ENCODE measurements at regions not wholly inside any gene's neighbourhood (a gene's known extent, or its start where the extent isn't known, plus 50 kb on each side); places are given as distances from the start of the nearest gene placed in this dataset.

DNA sequence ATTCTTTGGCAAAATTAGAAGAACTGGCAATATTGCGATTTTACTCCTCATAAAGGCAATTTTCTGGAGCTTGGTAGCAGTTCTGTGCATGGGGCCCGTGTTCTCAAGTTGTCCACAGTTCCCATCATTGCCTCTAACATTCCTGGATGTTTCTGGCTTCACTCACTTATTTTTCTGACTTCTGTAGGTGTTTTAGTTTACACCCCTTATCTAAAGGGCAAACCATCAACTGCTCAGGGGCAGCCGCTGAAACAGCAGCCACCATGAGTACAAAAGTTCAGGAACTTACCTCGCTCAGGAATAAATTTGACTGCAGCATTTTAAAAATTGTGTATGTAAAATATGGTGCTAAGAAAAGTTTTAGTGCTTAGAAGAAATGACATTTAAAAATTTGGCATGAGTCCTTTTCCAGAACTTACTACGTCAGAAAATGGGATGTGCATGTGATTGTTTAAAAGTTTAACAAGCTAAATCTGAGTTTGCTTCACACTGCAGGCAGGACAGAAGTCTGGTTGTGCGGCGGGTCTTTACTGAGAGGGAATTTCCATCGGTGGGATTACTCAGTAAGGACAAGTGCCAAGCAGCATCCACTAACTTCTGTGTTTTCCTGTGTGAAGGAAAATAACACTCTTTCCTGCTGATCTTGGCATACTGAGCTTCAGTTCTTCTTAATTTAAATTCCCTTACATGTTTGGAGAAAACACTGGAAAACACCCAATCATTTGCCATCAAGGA is 261.7 kb downstream of the MAT2B start:
- H3K4me1 ChIP-seq (ENCODE audit: insufficient read depth, low read length, poor library complexity, severe bottlenecking), result no peaks in the 10 kb centered on the region
- intact Hi-C loops (cut with micrococcal nuclease; ENCODE audit: unreplicated experiment), result no loop called here
- no peak overlapping the region for H3K4me3 ChIP-seq (ENCODE audit: low read depth, low read length, poor library complexity, severe bottlenecking)
- BruUV-seq (replicated peaks), result no TSS peak
- no peak for DNase-seq (ENCODE audit: low spot score)
- no peak overlapping the region for H3K4me2 ChIP-seq (ENCODE audit: low read length)
- no peaks in the 10 kb centered on the region for H4K20me1 ChIP-seq (ENCODE audit: insufficient read depth, low read length)
- H3K9me2 ChIP-seq (ENCODE audit: insufficient read depth, low read length), result no peaks in the 10 kb centered on the region; the same call in 1 of the 2 replicates
- H3K9me3 ChIP-seq (ENCODE audit: low read length), result no peaks in the 10 kb centered on the region
- no peak overlapping the region for H3K27ac ChIP-seq (ENCODE audit: low read depth, low read length, poor library complexity, severe bottlenecking)
- ChIA-PET CTCF (ENCODE audit: unreplicated experiment) (no interaction called here), POLR2A (no interaction called here)
- no peaks in the 10 kb centered on the region for H3K36me3 ChIP-seq (ENCODE audit: insufficient read depth, low read length)
- H3K79me2 ChIP-seq (ENCODE audit: insufficient read depth, low read depth, low read length), result no peaks in the 10 kb centered on the region
- H2AFZ ChIP-seq (ENCODE audit: low read length), result no peak overlapping the region
- TF ChIP-seq EZH2phosphoT487 (IDR thresholded peaks at IDR 0.05; ENCODE audit: borderline replicate concordance, low read depth, low read length), result no peak
- TF ChIP-seq, protein P1, sequence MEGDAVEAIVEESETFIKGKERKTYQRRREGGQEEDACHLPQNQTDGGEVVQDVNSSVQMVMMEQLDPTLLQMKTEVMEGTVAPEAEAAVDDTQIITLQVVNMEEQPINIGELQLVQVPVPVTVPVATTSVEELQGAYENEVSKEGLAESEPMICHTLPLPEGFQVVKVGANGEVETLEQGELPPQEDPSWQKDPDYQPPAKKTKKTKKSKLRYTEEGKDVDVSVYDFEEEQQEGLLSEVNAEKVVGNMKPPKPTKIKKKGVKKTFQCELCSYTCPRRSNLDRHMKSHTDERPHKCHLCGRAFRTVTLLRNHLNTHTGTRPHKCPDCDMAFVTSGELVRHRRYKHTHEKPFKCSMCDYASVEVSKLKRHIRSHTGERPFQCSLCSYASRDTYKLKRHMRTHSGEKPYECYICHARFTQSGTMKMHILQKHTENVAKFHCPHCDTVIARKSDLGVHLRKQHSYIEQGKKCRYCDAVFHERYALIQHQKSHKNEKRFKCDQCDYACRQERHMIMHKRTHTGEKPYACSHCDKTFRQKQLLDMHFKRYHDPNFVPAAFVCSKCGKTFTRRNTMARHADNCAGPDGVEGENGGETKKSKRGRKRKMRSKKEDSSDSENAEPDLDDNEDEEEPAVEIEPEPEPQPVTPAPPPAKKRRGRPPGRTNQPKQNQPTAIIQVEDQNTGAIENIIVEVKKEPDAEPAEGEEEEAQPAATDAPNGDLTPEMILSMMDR (conservative IDR thresholded peaks at IDR 0.05; ENCODE audit: low read length), result no peak

DNA sequence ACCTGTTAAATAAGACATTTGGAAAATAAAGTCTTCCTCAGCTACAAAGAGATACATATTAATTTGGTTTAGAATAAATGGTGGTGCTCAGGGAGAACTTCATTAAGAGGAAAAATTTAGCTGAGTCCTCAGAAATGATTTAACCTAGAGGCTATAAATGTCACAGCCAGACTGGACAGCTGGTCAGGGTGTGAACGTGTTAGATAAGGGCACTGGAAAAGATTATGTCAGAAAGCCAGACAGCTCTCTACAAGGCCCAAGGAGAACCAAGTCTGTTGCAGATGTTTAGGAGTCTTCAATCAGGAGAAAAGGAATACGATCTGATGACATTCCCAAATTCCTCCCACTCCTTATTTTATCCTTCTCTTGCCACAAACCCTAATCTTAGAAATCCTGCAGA is 265.2 kb downstream of the MAT2B start:
- Histone ChIP-seq H3K36me3 (ENCODE audit: insufficient read depth, low read length) (no peaks in the 10 kb centered on the region), H3K9me2 (ENCODE audit: insufficient read depth, low read length) (no peaks in the 10 kb centered on the region; the same call in 1 of the 2 replicates), H4K20me1 (ENCODE audit: insufficient read depth, low read length) (no peaks in the 10 kb centered on the region), H3K4me2 (ENCODE audit: low read length) (no peak overlapping the region), H3K4me3 (ENCODE audit: low read depth, low read length, poor library complexity, severe bottlenecking) (no peak overlapping the region), H3K4me1 (ENCODE audit: insufficient read depth, low read length, poor library complexity, severe bottlenecking) (no peaks in the 10 kb centered on the region), H3K9me3 (ENCODE audit: low read length) (no peaks in the 10 kb centered on the region), H3K27ac (ENCODE audit: low read depth, low read length, poor library complexity, severe bottlenecking) (no peak overlapping the region), H3K79me2 (ENCODE audit: insufficient read depth, low read depth, low read length) (no peaks in the 10 kb centered on the region), H2AFZ (ENCODE audit: low read length) (no peak overlapping the region)
- no TSS peak for BruUV-seq (replicated peaks)
- intact Hi-C loops (cut with micrococcal nuclease; ENCODE audit: unreplicated experiment), result no loop called here
- POLR2A ChIA-PET, result interaction anchor here (0.6 kb wide), 1 partner anchor 216 kb away, joined by 3 read pairs; no protein-coding TSS in a partner anchor
- CTCF ChIA-PET (ENCODE audit: unreplicated experiment), result no interaction called here
- DNase-seq (ENCODE audit: low spot score), result no peak
- TF ChIP-seq EZH2phosphoT487 (IDR thresholded peaks at IDR 0.05; ENCODE audit: borderline replicate concordance, low read depth, low read length), result no peak
- TF ChIP-seq, protein P1 (conservative IDR thresholded peaks at IDR 0.05; ENCODE audit: low read length), result no peak

DNA sequence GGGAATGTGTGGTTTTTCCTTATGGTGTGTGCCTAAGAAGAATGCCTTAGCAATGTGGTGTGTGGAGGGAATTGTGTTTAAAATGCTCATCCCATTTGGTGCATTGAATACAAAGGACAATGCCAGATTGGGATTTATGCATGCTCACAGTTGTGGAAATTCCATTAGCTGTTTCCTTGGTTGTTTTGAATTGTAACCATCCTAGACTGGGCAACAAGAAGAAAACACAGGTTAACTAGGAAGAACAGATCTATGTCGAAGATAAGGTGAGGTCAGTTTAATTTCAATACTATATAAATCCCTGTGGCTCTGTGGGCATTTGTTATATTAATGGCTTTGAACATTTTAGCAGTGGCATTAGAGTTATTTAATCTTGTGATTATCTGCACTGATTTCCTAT is 266.8 kb downstream of the MAT2B start:
- no peak overlapping the region for H2AFZ ChIP-seq (ENCODE audit: low read length)
- POLR2A ChIA-PET, result no interaction called here

More for the DNA sequence above, 266.8 kb downstream of the MAT2B start:
- TF ChIP-seq, protein P1 (conservative IDR thresholded peaks at IDR 0.05; ENCODE audit: low read length), result no peak
- no peak for TF ChIP-seq EZH2phosphoT487 (IDR thresholded peaks at IDR 0.05; ENCODE audit: borderline replicate concordance, low read depth, low read length)
- no peak overlapping the region for H3K27ac ChIP-seq (ENCODE audit: low read depth, low read length, poor library complexity, severe bottlenecking)
- no peaks in the 10 kb centered on the region for H3K9me3 ChIP-seq (ENCODE audit: low read length)
- H3K9me2 ChIP-seq (ENCODE audit: insufficient read depth, low read length), result no peaks in the 10 kb centered on the region; the same call in 1 of the 2 replicates
- no TSS peak for BruUV-seq (replicated peaks)
- H4K20me1 ChIP-seq (ENCODE audit: insufficient read depth, low read length), result no peaks in the 10 kb centered on the region
- no peaks in the 10 kb centered on the region for H3K36me3 ChIP-seq (ENCODE audit: insufficient read depth, low read length)
- CTCF ChIA-PET (ENCODE audit: unreplicated experiment), result no interaction called here
- no peaks in the 10 kb centered on the region for H3K79me2 ChIP-seq (ENCODE audit: insufficient read depth, low read depth, low read length)
- H3K4me2 ChIP-seq (ENCODE audit: low read length), result no peak overlapping the region
- intact Hi-C loops (cut with micrococcal nuclease; ENCODE audit: unreplicated experiment), result no loop called here
- H3K4me3 ChIP-seq (ENCODE audit: low read depth, low read length, poor library complexity, severe bottlenecking), result no peak overlapping the region
- no peaks in the 10 kb centered on the region for H3K4me1 ChIP-seq (ENCODE audit: insufficient read depth, low read length, poor library complexity, severe bottlenecking)
- DNase-seq (ENCODE audit: low spot score), result no peak
